PC-3 (cell line): ENCODE measurements at regions not wholly inside any gene's neighbourhood (a gene's known extent, or its start where the extent isn't known, plus 50 kb on each side); places are given as distances from the start of the nearest gene placed in this dataset.

Source experiments
- ATAC-seq: fragments of 200-7000 bp; cut with Tn5 transposase; 2 replicates; pipeline ENCODE4 v1.9.1; 2020; ENCODE audit warnings: mild to moderate bottlenecking, moderate library complexity
- BruUV-seq: library from RNA; stranded (reverse); fragments of 400-500 nt; replicated peaks from 2 replicates; lab custom pipeline; 2021; lab: Mats Ljungman, UMichigan
- CTCF ChIA-PET: fragments of 300-600 bp; sonication (Branson Sonifier 250); formaldehyde crosslinking; loops from one replicate; lab custom pipeline; 2022; ENCODE audit warnings: antibody characterized with exemption; lab: Charles Lee
- POLR2A ChIA-PET: fragments of 300-600 bp; sonication (Branson Sonifier 250); formaldehyde crosslinking; loops from one replicate; lab custom pipeline; 2022; ENCODE audit warnings: antibody characterized with exemption; ENCODE audit not compliant: unreplicated experiment; lab: Charles Lee
- DNase-seq: peaks from one replicate; pipeline ENCODE4 v3.0.0-alpha.2; 2015
- H2AFZ ChIP-seq: fragments of 300-600 bp; sonication (generic); 2 replicates; pipeline ENCODE4 v1.6.0; 2016; ENCODE audit warnings: antibody characterized with exemption, low read length
- H3F3A ChIP-seq: fragments of 300-600 bp; sonication (generic); one replicate; pipeline ENCODE4 v1.6.0; 2017; ENCODE audit warnings: antibody characterized with exemption, low read length, control low read depth, mild to moderate bottlenecking; ENCODE audit not compliant: unreplicated experiment
- H3K27ac ChIP-seq: fragments of 300-600 bp; sonication (generic); 2 replicates; pipeline ENCODE4 v1.5.1; 2016; ENCODE audit warnings: mild to moderate bottlenecking, low read length
- H3K27me3 ChIP-seq: fragments of 300-600 bp; sonication (generic); 2 replicates; pipeline ENCODE4 v1.6.1; 2016; ENCODE audit warnings: low read length, mixed read lengths
- H3K36me3 ChIP-seq: fragments of 300-600 bp; sonication (generic); 2 replicates; pipeline ENCODE4 v1.6.1; 2016; ENCODE audit warnings: low read depth, mixed run types, low read length, mixed read lengths
- H3K4me1 ChIP-seq: fragments of 300-600 bp; sonication (generic); 2 replicates; pipeline ENCODE4 v1.5.1; 2016; ENCODE audit warnings: low read length; ENCODE audit not compliant: insufficient read depth
- H3K4me2 ChIP-seq: fragments of 300-600 bp; sonication (generic); 2 replicates; pipeline ENCODE4 v1.6.0; 2016; ENCODE audit warnings: low read length
- H3K4me3 ChIP-seq: fragments of 300-600 bp; sonication (generic); 2 replicates; pipeline ENCODE4 v1.5.1; 2016; ENCODE audit warnings: mild to moderate bottlenecking, low read length, mixed read lengths
- H3K79me2 ChIP-seq: fragments of 300-600 bp; sonication (generic); 2 replicates; pipeline ENCODE4 v1.6.1; 2017; ENCODE audit warnings: low read length, mixed read lengths
- H3K9ac ChIP-seq: fragments of 300-600 bp; sonication (generic); 2 replicates; pipeline ENCODE4 v1.6.0; 2016; ENCODE audit warnings: mild to moderate bottlenecking, low read length
- H3K9me2 ChIP-seq: fragments of 300-600 bp; sonication (generic); replicated peaks from 2 replicates; pipeline ENCODE4 v1.6.1; 2016; ENCODE audit warnings: mixed run types, low read length, mixed read lengths
- H3K9me3 ChIP-seq: fragments of 300-600 bp; sonication (generic); 2 replicates; pipeline ENCODE4 v1.6.1; 2016; ENCODE audit warnings: low read length, mixed read lengths
- H4K20me1 ChIP-seq: fragments of 300-600 bp; sonication (generic); 2 replicates; pipeline ENCODE4 v1.6.1; 2016; ENCODE audit warnings: low read length, mixed read lengths
- EZH2 ChIP-seq: fragments of 300-600 bp; sonication (generic); IDR thresholded peaks from one replicate; pipeline ENCODE4 v1.6.1; 2017; ENCODE audit warnings: antibody characterized with exemption, mild to moderate bottlenecking, low read length; ENCODE audit not compliant: unreplicated experiment
- EZH2phosphoT487 ChIP-seq: fragments of 300-600 bp; sonication (generic); IDR thresholded peaks from 2 replicates; pipeline ENCODE4 v1.6.1; 2018; ENCODE audit warnings: mild to moderate bottlenecking, antibody characterized with exemption, low read length, borderline replicate concordance
- intact Hi-C: fragments of 100-400 bp; cut with micrococcal nuclease; formaldehyde crosslinking; loops from 2 replicates; pipeline ENCODE4 v1.9.0; 2023
- TF ChIP-seq, protein P1 (sequence below): fragments of 300-600 bp; sonication (generic); conservative IDR thresholded peaks from 2 replicates; pipeline ENCODE4 v1.5.1; 2017; ENCODE audit warnings: antibody characterized with exemption, low read depth, mild to moderate bottlenecking, low read length

DNA sequence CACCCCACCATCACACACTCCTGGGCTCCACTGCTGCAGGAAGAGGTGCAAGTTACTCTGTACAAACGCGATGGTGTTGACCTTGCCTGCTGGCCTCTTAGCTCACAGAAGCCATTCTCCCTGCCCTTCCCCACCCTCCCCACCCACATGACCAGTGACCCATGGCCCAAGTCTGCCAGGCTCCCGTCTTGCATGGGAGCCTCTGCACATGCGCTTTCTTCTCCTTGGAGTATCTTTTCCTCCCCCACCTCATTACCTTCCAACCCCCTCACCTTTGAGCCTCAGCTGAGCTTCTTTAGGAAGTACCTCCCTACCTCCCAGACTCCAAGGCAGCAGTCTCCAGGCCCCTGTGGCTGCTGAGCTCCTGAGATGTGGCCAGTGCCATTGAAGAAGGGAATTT, 337.7 kb upstream of the ZNF32 start:
- no peak overlapping the region for H3K4me2 ChIP-seq
- H3K4me3 ChIP-seq = no peak overlapping the region
- no peaks in the 10 kb centered on the region for H3K36me3 ChIP-seq
- no peaks in the 10 kb centered on the region for H3K27me3 ChIP-seq
- intact Hi-C loops = no loop called here
- no peaks in the 10 kb centered on the region for H3K9me3 ChIP-seq
- no peaks in the 10 kb centered on the region for H4K20me1 ChIP-seq
- no TSS peak for BruUV-seq
- no peak overlapping the region for H3K9ac ChIP-seq
- TF ChIP-seq EZH2 (no peak), EZH2phosphoT487 (no peak)
- TF ChIP-seq, protein P1, sequence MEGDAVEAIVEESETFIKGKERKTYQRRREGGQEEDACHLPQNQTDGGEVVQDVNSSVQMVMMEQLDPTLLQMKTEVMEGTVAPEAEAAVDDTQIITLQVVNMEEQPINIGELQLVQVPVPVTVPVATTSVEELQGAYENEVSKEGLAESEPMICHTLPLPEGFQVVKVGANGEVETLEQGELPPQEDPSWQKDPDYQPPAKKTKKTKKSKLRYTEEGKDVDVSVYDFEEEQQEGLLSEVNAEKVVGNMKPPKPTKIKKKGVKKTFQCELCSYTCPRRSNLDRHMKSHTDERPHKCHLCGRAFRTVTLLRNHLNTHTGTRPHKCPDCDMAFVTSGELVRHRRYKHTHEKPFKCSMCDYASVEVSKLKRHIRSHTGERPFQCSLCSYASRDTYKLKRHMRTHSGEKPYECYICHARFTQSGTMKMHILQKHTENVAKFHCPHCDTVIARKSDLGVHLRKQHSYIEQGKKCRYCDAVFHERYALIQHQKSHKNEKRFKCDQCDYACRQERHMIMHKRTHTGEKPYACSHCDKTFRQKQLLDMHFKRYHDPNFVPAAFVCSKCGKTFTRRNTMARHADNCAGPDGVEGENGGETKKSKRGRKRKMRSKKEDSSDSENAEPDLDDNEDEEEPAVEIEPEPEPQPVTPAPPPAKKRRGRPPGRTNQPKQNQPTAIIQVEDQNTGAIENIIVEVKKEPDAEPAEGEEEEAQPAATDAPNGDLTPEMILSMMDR = no peak
- no peak overlapping the region for H3K27ac ChIP-seq
- H3K79me2 ChIP-seq = no peaks in the 10 kb centered on the region
- DNase-seq (no peak), ATAC-seq (no peak)
- no peaks in the 10 kb centered on the region for H3K4me1 ChIP-seq
- H3K9me2 ChIP-seq = no peaks in the 10 kb centered on the region
- H2AFZ ChIP-seq = no peak overlapping the region
- no peaks in the 10 kb centered on the region for H3F3A ChIP-seq
- CTCF ChIA-PET = no interaction called here
- POLR2A ChIA-PET = no interaction called here

DNA sequence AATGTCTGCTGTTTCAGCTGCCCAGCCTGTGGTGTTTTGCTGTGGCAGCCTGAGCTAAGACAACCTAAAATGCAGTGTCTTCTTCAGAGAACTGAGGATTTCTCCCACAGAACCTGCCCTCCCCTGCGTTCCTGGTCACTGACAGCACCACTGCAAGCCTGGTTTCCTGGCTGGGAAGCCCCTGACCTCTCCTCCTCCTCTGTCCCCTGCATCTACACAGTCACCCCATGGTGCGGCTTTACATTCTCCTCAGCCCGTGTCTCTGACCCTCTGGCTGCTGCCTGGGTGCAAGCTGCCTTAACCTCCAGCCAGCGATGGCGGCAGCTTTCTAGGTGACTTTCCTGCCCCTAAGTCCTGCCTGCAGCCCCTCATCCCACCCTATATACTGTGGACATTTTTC, 337.3 kb upstream of the ZNF32 start:
- Histone ChIP-seq H3F3A (no peaks in the 10 kb centered on the region), H3K9ac (no peak overlapping the region), H3K4me1 (no peaks in the 10 kb centered on the region), H3K27ac (no peak overlapping the region), H3K9me3 (no peaks in the 10 kb centered on the region), H3K4me3 (no peak overlapping the region), H2AFZ (no peak overlapping the region), H3K36me3 (no peaks in the 10 kb centered on the region), H3K4me2 (no peak overlapping the region), H3K79me2 (no peaks in the 10 kb centered on the region), H3K27me3 (no peaks in the 10 kb centered on the region), H3K9me2 (no peaks in the 10 kb centered on the region), H4K20me1 (no peaks in the 10 kb centered on the region)
- no TSS peak for BruUV-seq
- TF ChIP-seq EZH2 = no peak
- no peak for TF ChIP-seq EZH2phosphoT487
- TF ChIP-seq, protein P1 = no peak
- POLR2A ChIA-PET = no interaction called here
- CTCF ChIA-PET = no interaction called here
- DNase-seq (no peak), ATAC-seq (no peak)
- intact Hi-C loops = no loop called here

DNA sequence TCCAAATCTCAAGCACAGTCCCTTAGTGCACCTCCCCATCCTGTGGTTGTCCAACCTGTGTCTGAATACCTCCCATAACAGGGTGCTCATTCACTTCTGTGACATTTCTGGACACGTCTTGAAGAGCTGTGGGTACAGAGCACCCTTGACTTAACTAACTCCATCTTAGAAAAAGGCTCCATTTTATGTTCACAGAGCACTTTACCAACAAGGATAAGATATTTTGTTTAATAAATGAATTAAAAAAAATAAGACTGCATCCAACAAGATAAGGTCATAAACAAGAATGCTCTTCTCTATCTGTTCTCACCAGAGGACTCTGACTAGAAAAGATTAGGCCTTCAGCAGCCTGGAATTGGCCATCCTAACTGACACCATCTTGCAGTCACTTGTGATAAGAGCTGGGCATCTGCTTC, 335.2 kb upstream of the ZNF32 start:
- Histone ChIP-seq H3K79me2 (no peaks in the 10 kb centered on the region), H3K4me3 (no peak overlapping the region), H3K9me2 (no peaks in the 10 kb centered on the region), H3K9me3 (no peaks in the 10 kb centered on the region), H4K20me1 (no peaks in the 10 kb centered on the region), H3K27ac (no peak overlapping the region), H2AFZ (no peak overlapping the region), H3K36me3 (no peaks in the 10 kb centered on the region), H3K4me2 (no peak overlapping the region), H3K9ac (no peak overlapping the region), H3K4me1 (no peaks in the 10 kb centered on the region), H3K27me3 (no peaks in the 10 kb centered on the region), H3F3A (no peaks in the 10 kb centered on the region)
- DNase-seq (no peak), ATAC-seq (no peak)
- intact Hi-C loops = no loop called here
- no TSS peak for BruUV-seq
- CTCF ChIA-PET = interaction anchor here (0.6 kb wide), 1 partner anchor 184 kb away, joined by 4 read pairs; no protein-coding TSS in a partner anchor
- no peak for TF ChIP-seq EZH2phosphoT487
- TF ChIP-seq, protein P1 = no peak
- TF ChIP-seq EZH2 = no peak
- POLR2A ChIA-PET = no interaction called here
